ENCODE measurements at regions not wholly inside any gene's neighbourhood (a gene's known extent, or its start where the extent isn't known, plus 50 kb on each side); places are given as distances from the start of the nearest gene placed in this dataset.
A peak's percentile ranks its signal among the peaks of the same experiment; 100 is the strongest.

DNA sequence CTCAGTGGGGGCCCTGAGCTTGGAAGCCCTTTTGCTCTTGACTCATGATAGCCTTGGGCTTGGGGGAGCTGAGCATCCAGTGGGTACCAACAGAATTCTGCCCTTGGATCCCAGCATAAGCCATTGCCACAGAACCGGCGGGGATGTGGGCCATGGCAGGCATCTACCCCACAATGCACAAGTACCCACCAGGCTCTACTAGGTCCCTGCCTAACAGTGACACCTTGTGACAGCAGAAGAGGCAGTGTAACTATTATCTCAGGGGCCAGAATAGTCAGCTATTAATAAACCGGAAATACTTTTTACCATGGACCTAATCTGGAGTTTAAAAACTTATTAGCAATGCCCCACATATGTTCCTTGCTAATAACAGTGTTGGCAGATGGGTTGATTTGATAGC, 397.2 kb downstream of the TMEM182 start:
- no peak for TF ChIP-seq CTCF (conservative IDR thresholded peaks at IDR 0.05)
- no peak overlapping the region for H3K4me3 Mint-ChIP-seq
- no peak for DNase-seq (ENCODE audit: low read depth, low spot score)
- H3K9me3 Mint-ChIP-seq = no peaks in the 10 kb centered on the region
- no peaks in the 10 kb centered on the region for H3K36me3 Mint-ChIP-seq (ENCODE audit: low read depth)
- no peak overlapping the region for H3K27ac Mint-ChIP-seq (ENCODE audit: unreplicated experiment)
- H3K27me3 Mint-ChIP-seq (ENCODE audit: low read depth) = peaks cover 16% of the 10 kb centered on the region
- peaks cover 22% of the 10 kb centered on the region for H3K4me1 Mint-ChIP-seq

- peak; percentile 87 for TF ChIP-seq CTCF (conservative IDR thresholded peaks at IDR 0.05)
- H3K27me3 Mint-ChIP-seq (ENCODE audit: low read depth) = peaks cover 11% of the 10 kb centered on the region
- H3K4me1 Mint-ChIP-seq = peaks cover 22% of the 10 kb centered on the region
- H3K4me3 Mint-ChIP-seq = no peak overlapping the region
- H3K27ac Mint-ChIP-seq (ENCODE audit: unreplicated experiment) = no peak overlapping the region
- DNase-seq (ENCODE audit: low read depth, low spot score) = peak; percentile 40
- no peaks in the 10 kb centered on the region for H3K9me3 Mint-ChIP-seq
- no peaks in the 10 kb centered on the region for H3K36me3 Mint-ChIP-seq (ENCODE audit: low read depth)
Observed at GRCh38 chr2:103161456-103162289, 399.8 kb downstream of the TMEM182 start.

- DNase-seq (ENCODE audit: low read depth, low spot score) = no peak
- H3K9me3 Mint-ChIP-seq = no peaks in the 10 kb centered on the region
- no peak for TF ChIP-seq CTCF (conservative IDR thresholded peaks at IDR 0.05)
- peaks cover 20% of the 10 kb centered on the region for H3K4me1 Mint-ChIP-seq
- H3K27me3 Mint-ChIP-seq (ENCODE audit: low read depth) = peaks cover 6% of the 10 kb centered on the region
- no peaks in the 10 kb centered on the region for H3K36me3 Mint-ChIP-seq (ENCODE audit: low read depth)
- no peak overlapping the region for H3K4me3 Mint-ChIP-seq
- H3K27ac Mint-ChIP-seq (ENCODE audit: unreplicated experiment) = no peak overlapping the region
Observed at GRCh38 chr2:103164748-103165147, 402.9 kb downstream of the TMEM182 start.

GRCh38 chr2:103165836-103166235, 404.0 kb downstream of the TMEM182 start:
- Mint-ChIP-seq H3K9me3 (peaks cover 4% of the 10 kb centered on the region), H3K36me3 (ENCODE audit: low read depth) (no peaks in the 10 kb centered on the region), H3K4me1 (peaks cover 18% of the 10 kb centered on the region), H3K27ac (ENCODE audit: unreplicated experiment) (peak overlapping the region; percentile 6), H3K27me3 (ENCODE audit: low read depth) (peaks cover 5% of the 10 kb centered on the region), H3K4me3 (no peak overlapping the region)
- DNase-seq (ENCODE audit: low read depth, low spot score) = no peak
- TF ChIP-seq CTCF (conservative IDR thresholded peaks at IDR 0.05) = no peak

- no peak overlapping the region for H3K4me3 Mint-ChIP-seq
- peaks cover 2% of the 10 kb centered on the region for H3K27me3 Mint-ChIP-seq (ENCODE audit: low read depth)
- TF ChIP-seq CTCF (conservative IDR thresholded peaks at IDR 0.05) = no peak
- peaks cover 10% of the 10 kb centered on the region for H3K9me3 Mint-ChIP-seq
- H3K36me3 Mint-ChIP-seq (ENCODE audit: low read depth) = peaks cover 4% of the 10 kb centered on the region
- peaks cover 9% of the 10 kb centered on the region for H3K4me1 Mint-ChIP-seq
- H3K27ac Mint-ChIP-seq (ENCODE audit: unreplicated experiment) = no peak overlapping the region
- DNase-seq (ENCODE audit: low read depth, low spot score) = no peak
Observed at GRCh38 chr2:103166456-103167324, 404.9 kb downstream of the TMEM182 start.
